HG02943 (cell line): ENCODE measurements at regions not wholly inside any gene's neighbourhood (a gene's known extent, or its start where the extent isn't known, plus 50 kb on each side); places are given as distances from the start of the nearest gene placed in this dataset.
A peak's percentile ranks its signal among the peaks of the same experiment; 100 is the strongest.
"Not testable (repeated sequence)": the region's sequence is repeated elsewhere in the genome, so short reads cannot be mapped to it uniquely, and the experiment has no call there.

ENCODE experiments used
- ATAC-seq: cut with Tn5 transposase; IDR thresholded peaks from one replicate; pipeline ENCODE4 v1.9.1; 2021; ENCODE audit warnings: mild to moderate bottlenecking, low read depth, moderate library complexity; ENCODE audit not compliant: unreplicated experiment

GRCh38 chr10:108014145-108014901 is 849.8 kb upstream of the SORCS1 start:
- ATAC-seq, result peak; percentile 61

- no peak for ATAC-seq
Measured at GRCh38 chr10:108005627-108006026, 841.1 kb upstream of the SORCS1 start.

DNA sequence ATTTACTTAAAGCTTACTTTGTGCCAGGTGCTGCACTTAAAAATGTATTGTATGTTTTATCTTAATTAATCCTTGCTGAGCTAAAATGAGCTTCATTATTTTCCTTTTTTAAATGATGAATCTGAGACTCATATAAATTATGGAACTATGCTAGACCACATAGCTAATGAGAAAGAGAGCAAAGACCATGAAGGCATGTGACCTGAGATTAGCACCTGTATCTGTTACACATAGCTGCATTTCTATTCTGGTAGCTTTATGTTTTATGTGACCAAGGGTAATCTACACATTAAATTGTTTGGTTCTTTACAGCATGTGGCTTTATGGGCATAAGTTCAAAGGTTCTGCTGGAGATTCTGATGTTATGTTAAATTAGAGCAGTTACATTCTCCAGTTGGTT is 839.1 kb upstream of the SORCS1 start:
- no peak for ATAC-seq

DNA sequence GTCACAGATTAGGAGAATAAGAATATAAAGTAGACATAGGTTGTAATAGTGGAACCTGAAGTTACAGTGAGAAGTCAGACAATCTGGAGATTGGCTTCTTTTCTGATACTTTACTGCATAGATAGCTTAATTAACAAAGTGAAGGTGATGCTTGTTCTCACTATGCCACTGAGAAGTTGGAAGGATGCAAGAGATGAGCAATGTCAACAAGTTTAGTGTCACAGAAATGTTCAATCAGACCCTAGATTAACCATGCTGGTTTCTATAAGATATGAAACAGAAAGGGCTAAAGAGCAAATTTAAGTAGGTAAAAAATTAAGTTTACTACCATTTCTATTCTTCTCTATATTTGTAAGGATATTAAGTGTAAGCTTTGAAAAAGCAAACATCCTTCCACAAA is 838.6 kb upstream of the SORCS1 start:
- no peak for ATAC-seq

DNA sequence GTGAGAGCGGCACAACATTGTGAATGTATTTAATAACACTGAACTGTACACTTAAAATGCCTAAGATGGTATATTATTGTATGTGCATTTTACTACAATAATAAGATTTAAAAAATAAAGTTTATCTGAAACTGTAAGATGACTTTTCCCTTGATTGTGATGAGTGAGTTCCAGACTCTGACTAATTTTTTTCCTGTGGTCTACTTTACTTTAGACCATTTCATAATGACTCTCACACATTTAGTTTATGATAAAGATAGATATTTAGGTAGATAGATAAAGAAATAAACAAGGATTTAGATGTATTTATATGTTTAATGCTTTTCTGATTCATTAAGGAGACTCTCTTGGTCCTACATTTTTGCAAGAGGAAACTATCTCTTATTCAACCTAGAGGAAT is 835.9 kb upstream of the SORCS1 start:
- no peak for ATAC-seq

GRCh38 chr10:107994621-107995270 is 830.2 kb upstream of the SORCS1 start:
- ATAC-seq, result no peak

- no peak for ATAC-seq
Measured at GRCh38 chr10:107986571-107986970, 822.1 kb upstream of the SORCS1 start.

DNA sequence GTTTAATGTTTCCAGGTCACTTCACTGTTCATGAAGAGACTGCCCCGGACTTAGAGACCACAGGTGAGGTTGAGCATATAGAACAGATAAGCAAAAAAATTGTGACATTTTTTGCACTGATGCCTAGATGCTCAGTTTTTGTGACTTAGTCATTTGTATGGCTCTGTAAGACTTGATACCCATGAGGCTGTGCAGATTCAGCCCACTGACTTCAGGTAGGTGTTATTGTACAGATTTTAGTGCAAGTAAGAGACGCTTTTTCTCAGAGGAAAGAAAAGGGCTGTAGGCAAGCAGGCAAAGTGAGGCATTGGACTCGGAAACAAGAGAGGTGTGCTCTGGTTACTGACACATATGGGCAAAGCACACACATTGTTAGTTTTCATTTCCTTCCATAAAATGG is 820.1 kb upstream of the SORCS1 start:
- ATAC-seq, result no peak

GRCh38 chr10:107984149-107984548 is 819.6 kb upstream of the SORCS1 start:
- ATAC-seq, result no peak

DNA sequence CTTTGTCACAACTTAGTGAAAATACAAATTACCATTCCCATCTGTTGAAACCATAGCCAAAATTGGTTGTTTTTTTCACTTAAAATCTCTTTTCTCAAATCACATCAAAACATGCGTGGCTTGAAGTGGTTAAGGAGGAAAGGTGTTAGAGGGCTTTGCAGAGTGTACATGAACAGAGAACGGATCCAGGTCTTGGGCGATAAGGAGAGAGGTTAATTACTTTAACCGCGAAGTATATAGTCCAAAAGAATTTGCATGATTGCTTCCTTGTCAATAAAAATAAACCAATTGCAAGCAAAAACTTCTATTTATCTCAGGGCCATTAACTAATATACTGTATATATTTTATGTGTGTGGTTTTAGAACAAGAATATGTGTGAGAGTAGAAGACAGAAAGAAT is 813.9 kb upstream of the SORCS1 start:
- ATAC-seq, result no peak

- no peak for ATAC-seq
Measured at GRCh38 chr10:107971973-107972372, 807.5 kb upstream of the SORCS1 start.

DNA sequence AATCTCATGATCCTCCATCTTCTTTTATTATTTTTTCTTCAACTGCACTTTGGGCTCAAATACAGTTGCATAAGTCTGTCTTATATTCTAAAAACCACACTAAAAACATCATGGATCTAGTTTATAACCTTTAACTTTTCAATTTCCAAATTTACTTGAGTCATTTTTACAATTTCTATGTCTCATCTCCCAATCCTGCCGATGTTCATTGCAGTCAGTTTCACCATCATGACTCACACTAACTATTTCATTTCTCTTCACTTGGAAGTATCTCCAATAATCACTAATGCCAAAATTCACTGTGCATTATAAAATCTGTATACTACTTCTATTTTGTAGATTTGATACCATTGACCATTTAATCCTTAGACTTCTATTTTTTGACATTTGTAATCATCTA is 806.9 kb upstream of the SORCS1 start:
- no peak for ATAC-seq

DNA sequence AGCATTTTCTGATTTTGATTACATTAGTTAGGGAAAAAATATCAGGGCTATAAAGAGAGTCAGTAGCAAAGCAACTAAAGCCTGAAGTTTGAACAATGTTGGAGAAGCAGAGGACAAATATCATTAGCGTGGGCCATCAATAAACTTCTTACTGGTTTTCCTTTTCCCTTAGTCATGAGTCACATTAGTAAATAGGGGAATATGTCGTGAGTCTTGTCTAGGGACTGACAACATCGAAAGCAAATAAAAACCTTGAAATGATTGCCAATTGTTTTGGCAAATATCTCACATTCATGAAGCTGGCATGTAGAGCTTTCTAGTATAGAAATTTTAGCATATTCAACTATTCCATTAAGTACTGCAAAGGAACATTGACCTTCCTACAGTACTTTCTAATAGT is 806.0 kb upstream of the SORCS1 start:
- ATAC-seq, result no peak

- ATAC-seq, result no peak
Measured at GRCh38 chr10:107969936-107970335, 805.4 kb upstream of the SORCS1 start.

- ATAC-seq, result no peak
Measured at GRCh38 chr10:107966826-107967225, 802.3 kb upstream of the SORCS1 start.

DNA sequence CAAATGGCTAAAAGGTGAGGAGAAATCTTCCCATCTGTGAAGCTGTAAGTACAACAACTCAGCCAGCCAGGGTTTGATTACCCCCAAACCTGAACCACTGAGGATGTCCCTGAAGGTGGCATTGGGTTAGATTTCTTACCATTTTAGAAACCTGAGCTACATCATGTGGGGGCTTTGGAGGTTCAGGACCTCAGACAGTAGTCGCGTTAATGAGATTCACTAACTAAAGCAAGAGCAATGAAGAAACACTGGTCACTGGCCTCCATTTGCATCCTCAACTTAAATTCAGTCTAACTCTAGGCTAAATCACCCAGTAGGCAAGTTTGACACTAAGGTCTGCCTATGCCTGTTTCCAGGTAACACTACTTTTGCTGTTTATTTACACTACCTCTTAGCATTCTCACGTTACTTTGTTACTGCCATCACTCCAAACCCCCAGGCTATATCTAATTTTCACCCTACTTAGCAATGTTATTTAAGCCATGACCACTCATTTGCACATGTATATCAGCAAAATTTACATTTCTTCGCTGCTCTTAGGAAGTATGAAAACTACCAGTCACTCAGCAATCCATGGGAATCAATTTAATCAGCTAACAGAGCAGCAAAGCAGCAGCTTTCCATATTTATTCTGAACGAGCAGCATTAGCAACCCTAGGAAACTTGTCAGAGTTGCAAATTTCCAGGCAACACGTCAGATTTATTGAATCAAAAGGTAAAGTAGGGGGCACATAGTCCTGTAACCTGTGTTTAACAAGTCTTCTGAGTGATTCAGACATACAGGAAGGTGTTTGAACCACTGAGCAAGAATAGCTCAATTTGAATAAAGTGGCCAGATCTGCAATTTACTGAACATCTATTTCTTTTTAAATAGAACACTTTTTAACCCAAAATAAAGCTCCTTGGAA is 788.4 kb upstream of the SORCS1 start:
- ATAC-seq, result no peak

- not testable (repeated sequence) for ATAC-seq
Measured at GRCh38 chr10:107950411-107951062, 786.0 kb upstream of the SORCS1 start.

- ATAC-seq, result no peak
Measured at GRCh38 chr10:107942826-107943225, 778.3 kb upstream of the SORCS1 start.

DNA sequence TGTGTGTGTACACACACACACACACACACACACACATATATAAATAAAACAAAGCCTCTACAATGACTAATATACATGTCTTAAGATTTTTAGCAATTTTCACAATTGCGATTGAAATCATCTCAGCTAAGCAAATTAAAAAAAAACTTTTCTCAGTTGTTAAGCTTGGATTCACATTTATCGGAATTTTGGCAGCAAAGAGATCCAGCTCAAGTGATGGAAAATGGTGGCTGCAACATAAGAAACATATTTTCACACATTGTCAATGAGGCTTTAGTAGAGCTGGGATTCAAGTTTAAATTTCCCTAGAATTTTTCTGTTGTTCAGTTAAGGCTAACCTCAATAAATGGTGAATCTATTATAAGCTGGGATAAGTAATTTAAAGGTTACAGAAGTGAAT is 768.6 kb upstream of the SORCS1 start:
- no peak for ATAC-seq

DNA sequence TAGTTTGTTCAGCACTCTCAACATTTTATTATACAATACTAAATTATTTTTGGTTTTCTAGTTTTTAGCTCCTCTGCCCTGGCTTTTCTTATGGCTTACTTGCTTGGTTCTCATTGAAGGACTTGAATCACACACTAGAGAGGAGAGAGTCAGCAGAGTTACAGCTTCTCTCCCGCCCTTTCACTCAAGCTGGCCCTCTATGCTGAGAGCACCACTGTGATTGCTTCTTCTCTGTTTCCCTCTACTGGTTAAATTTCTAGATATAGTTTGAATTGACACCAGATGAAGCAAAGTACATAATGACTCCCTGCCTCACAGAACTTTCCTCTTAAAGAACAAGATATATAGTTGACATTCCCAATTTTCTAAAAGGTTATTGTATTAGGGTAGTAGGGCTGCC is 767.3 kb upstream of the SORCS1 start:
- ATAC-seq, result no peak

DNA sequence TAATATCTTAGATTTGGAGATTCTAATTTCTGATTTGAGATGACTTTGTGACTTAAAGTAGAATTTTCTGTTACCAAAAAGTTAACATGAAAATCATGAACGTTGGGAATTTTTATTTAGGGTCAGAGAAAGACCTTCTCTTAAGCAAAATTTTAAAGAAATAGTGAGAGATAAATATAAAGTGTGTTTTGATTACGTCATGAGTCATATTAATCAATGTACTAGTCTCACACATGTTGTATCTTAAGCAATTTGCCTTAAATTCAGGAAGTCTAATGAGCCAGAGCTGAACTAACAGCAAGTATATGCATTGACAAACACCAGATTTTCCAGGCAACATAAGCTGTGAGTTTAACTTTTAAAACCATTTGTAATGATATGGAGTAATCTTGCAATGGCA is 765.5 kb upstream of the SORCS1 start:
- no peak for ATAC-seq
